ENCODE measurements at regions not wholly inside any gene's neighbourhood (a gene's known extent, or its start where the extent isn't known, plus 50 kb on each side); places are given as distances from the start of the nearest gene placed in this dataset.

DNA sequence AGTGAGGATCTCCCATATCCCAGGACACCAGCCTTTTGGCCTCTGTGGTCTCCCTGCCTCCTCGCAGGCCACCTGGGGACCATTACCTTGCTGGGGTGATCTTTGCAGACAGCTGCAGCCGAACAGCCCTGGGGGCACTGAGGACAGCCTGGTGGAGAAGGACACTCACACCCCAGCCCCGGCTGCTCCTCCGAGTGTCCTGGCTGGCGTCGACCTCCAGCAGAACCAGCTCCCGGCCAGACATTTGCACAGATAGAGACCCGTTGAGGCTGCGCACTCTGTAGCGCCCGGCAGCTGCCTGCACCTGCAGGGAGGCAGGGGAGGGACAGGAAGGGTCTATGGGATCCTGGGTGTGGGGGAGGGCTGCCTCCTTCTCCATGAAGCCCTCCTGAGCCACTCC is 90.3 kb downstream of the RMI2 start:
- TF ChIP-seq CTCF (IDR thresholded peaks at IDR 0.05) (no peak), EZH2 (IDR thresholded peaks at IDR 0.05) (no peak), EZH2phosphoT487 (IDR thresholded peaks at IDR 0.05) (no peak)
